ENCODE measurements at regions not wholly inside any gene's neighbourhood (a gene's known extent, or its start where the extent isn't known, plus 50 kb on each side); places are given as distances from the start of the nearest gene placed in this dataset.

GRCh38 chr5:143525176-143525575 is 121.7 kb upstream of the NR3C1 start:
- TF ChIP-seq EZH2phosphoT487 (IDR thresholded peaks at IDR 0.05; ENCODE audit: borderline replicate concordance, low read length) (no peak), CTCF (IDR thresholded peaks at IDR 0.05; ENCODE audit: low read depth, low read length, poor library complexity, severe bottlenecking) (no peak)

All from DOHH2 (cell line).